Coronary artery (tissue), 2 donors: ENCODE measurements at regions not wholly inside any gene's neighbourhood (a gene's known extent, or its start where the extent isn't known, plus 50 kb on each side); places are given as distances from the start of the nearest gene placed in this dataset.

Experiments used
- DNase-seq: peaks from one replicate; pipeline ENCODE4 v3.0.0-alpha.2; 2017; ENCODE audit warnings: low spot score
- H3K27ac ChIP-seq, 2 donors: fragments of 200-600 bp; sonication (generic); one replicate each; pipeline ENCODE4 v1.5.1; 2016 to 2019
- H3K4me3 ChIP-seq: fragments of 200-600 bp; sonication (generic); 2 replicates; pipeline ENCODE4 v1.5.1; 2016; ENCODE audit warnings: mild to moderate bottlenecking, moderate library complexity
- TF ChIP-seq, protein P1 (sequence below): fragments of 200-600 bp; sonication (generic); IDR thresholded peaks from one replicate; pipeline ENCODE4 v1.5.1; 2019; ENCODE audit warnings: antibody characterized with exemption

DNA sequence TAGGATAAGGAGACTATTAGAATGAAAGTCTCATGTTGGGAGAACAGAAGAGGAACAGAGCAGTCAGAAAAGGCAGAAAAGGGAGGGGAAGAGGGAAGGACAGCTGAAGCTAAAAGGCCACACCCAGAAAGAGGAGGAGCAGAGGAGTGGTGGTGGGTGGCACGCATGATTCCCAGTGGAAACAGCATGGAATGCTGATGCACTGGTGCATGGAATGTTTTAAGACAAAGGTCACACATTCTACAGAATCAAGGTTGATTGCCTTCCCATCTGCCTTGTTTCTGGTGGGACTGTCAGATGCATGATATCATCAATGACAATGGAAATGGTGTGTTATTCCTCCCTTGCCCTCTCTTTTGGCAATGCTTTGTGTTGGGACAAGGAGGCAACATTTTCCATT lies 285.4 kb upstream of the MKI67 start:
- DNase-seq = no peak
- Histone ChIP-seq H3K27ac (no peak overlapping the region), H3K4me3 (no peak overlapping the region)
- TF ChIP-seq, protein P1, sequence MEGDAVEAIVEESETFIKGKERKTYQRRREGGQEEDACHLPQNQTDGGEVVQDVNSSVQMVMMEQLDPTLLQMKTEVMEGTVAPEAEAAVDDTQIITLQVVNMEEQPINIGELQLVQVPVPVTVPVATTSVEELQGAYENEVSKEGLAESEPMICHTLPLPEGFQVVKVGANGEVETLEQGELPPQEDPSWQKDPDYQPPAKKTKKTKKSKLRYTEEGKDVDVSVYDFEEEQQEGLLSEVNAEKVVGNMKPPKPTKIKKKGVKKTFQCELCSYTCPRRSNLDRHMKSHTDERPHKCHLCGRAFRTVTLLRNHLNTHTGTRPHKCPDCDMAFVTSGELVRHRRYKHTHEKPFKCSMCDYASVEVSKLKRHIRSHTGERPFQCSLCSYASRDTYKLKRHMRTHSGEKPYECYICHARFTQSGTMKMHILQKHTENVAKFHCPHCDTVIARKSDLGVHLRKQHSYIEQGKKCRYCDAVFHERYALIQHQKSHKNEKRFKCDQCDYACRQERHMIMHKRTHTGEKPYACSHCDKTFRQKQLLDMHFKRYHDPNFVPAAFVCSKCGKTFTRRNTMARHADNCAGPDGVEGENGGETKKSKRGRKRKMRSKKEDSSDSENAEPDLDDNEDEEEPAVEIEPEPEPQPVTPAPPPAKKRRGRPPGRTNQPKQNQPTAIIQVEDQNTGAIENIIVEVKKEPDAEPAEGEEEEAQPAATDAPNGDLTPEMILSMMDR = no peak

DNA sequence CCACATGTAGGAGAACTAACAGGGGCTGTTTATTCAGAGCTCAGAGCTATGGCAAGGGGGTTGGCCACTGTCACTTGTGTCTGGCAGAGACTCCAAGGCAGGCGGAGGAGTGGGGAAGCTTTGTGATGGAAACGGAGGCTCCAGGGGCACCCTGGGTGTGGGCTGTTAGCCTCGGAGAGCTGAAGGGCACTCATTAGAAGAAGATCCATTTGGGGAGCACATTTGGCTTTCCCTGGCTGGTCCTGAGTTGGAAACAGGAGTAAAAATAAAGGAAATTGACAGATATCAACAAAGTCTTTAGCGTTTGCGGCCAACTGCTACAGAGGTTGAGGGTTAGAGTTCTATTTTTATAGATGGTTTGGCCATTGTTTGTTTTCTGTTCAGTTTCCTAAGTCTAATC lies 288.3 kb upstream of the MKI67 start:
- Histone ChIP-seq H3K4me3 (no peak overlapping the region), H3K27ac (no peak overlapping the region)
- DNase-seq = no peak
- TF ChIP-seq, protein P1 = no peak

DNA sequence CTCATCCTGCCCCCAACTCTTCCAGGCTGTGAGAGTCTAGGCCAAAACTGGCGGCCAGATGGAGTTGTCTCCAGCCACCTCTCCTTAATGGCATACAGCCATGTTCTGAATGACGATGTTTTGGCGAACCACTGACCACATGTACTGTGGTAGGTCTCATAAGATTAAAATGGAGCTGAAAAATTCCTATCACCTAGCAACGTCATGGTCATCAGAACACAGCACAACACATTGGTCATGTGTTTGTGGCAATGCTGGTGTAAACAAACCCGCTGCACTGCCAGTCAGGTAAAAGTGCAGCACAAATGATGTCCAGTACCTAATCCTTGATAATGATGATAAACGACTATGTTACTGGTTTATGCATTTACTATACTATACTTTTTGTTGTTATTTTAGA lies 290.0 kb upstream of the MKI67 start:
- DNase-seq = no peak
- TF ChIP-seq, protein P1 = no peak
- Histone ChIP-seq H3K27ac (no peak overlapping the region), H3K4me3 (no peak overlapping the region)

DNA sequence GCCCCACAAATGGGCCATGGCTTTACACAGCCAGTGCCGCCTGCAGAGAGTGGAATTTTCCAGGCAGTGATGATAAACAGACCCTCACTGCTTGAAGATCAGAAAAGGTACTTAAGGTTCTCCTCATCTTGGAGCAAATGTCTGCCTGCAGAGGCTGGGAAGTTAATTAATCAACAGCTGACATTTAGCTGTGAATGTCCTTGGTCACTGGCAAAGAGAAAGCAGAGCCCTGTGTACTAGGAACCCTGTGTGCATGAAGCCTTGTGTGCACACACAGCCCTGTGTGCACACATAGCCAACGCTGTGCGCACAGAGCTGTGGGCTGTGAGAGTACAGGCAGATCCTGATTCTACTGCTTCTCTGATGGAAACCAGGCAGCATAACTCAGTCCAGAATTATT lies 291.6 kb upstream of the MKI67 start:
- no peak for DNase-seq
- Histone ChIP-seq H3K27ac (no peak overlapping the region), H3K4me3 (no peak overlapping the region)
- TF ChIP-seq, protein P1 = no peak

DNA sequence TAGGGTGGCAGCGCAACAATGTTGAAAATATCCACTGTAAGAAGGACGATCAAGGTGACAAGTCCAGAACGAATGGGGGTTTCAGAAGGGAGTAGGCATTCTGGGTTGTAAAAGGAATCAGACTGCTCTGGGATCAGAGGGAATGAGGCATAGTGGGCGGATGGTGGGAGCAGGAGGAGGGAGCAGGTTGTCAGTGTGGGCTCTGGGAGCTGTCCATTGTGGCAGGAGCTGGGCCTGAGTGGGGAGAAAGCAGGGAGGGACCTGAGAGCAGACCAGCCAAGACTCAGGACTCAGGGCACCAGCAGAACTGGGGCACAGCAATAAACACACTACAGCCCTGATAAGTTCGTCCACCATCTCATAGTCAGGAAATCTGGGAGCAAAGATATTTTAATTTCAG lies 292.6 kb upstream of the MKI67 start:
- Histone ChIP-seq H3K4me3 (no peak overlapping the region), H3K27ac (no peak overlapping the region)
- TF ChIP-seq, protein P1 = no peak
- peak; percentile 16 for DNase-seq

DNA sequence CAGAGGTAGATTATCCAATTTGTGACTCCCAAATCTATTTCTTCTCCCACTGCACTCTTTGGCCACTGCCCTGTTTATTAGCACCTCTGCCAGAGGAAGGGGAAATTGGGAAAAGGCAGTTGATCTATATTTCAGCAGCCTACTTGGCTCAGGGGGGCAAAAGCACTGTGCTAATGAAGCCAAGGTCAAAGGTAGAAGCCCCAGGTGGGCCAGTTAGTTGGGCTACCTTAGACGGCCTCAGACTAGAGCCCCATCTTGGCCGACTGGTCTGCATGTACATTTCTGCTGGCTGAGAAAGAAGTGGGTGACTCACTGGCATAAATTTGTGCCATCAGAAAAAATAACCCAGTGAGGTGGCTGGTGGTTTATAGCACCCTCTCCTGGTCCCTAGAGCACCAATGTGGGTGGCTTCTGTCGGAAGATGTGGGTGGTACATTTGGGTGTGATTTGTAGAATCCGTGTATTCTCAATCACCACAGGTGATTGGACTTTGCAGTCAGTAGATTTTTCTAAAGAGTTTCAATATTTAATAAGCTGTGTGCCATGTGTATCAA lies 293.3 kb upstream of the MKI67 start:
- Histone ChIP-seq H3K27ac (no peak overlapping the region), H3K4me3 (no peak overlapping the region)
- peak; percentile 50 for DNase-seq
- TF ChIP-seq, protein P1 = no peak

DNA sequence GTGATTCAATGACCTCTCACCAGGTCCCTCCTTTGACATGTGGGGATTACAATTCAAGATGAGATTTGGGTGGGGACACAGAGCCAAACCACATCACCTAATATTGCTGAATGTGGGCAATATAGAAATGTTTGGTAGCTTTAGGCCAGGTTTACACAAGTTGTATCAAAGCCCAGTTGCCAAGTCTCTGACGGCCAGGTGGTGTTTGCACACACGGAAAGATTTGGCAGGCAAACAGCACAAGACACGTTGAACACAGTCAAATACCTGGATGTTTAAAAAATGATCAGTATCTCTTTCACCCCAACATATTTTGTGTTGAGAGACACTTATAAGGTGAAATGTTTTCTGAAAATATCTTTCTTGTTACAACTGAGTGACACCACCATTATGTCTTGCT lies 294.4 kb upstream of the MKI67 start:
- DNase-seq = no peak
- H3K27ac ChIP-seq = no peak overlapping the region
- H3K4me3 ChIP-seq = no peak overlapping the region
- TF ChIP-seq, protein P1 = no peak
